WTC11 (cell line): ENCODE measurements at regions not wholly inside any gene's neighbourhood (a gene's known extent, or its start where the extent isn't known, plus 50 kb on each side); places are given as distances from the start of the nearest gene placed in this dataset.

Experiments used
- ATAC-seq: fragments of 200-7000 bp; cut with Tn5 transposase; 2 replicates; pipeline ENCODE4 v1.10.0; 2021; ENCODE audit warnings: mild to moderate bottlenecking, moderate library complexity
- CTCF ChIA-PET: fragments of 300-600 bp; sonication (Branson Sonifier 250); formaldehyde crosslinking; loops from one replicate; lab custom pipeline; 2021; ENCODE audit warnings: antibody characterized with exemption; lab: Charles Lee
- POLR2A ChIA-PET: fragments of 350-600 bp; sonication (Branson Sonifier 250); formaldehyde crosslinking; loops from one replicate; lab custom pipeline; 2021; ENCODE audit warnings: antibody characterized with exemption; lab: Charles Lee
- DNase-seq: peaks from one replicate; pipeline ENCODE4 v3.0.0; 2021; ENCODE audit warnings: low spot score
- H3K27ac Mint-ChIP-seq: 2 replicates; pipeline ENCODE4 v1.8.0; 2021; ENCODE audit warnings: mixed read lengths
- H3K27me3 Mint-ChIP-seq: 2 replicates; pipeline ENCODE4 v1.8.0; 2021; ENCODE audit warnings: low read depth, mild to moderate bottlenecking, moderate library complexity, mixed read lengths
- H3K36me3 Mint-ChIP-seq: 2 replicates; pipeline ENCODE4 v1.8.0; 2021; ENCODE audit warnings: mixed read lengths
- H3K4me1 Mint-ChIP-seq: 2 replicates; pipeline ENCODE4 v1.8.0; 2022; ENCODE audit warnings: mixed read lengths
- H3K4me3 Mint-ChIP-seq: 2 replicates; pipeline ENCODE4 v1.8.0; 2021; ENCODE audit warnings: mild to moderate bottlenecking, moderate library complexity, mixed read lengths
- H3K9me3 Mint-ChIP-seq: 2 replicates; pipeline ENCODE4 v1.8.0; 2021; ENCODE audit warnings: mixed read lengths
- ARID4B ChIP-seq: sonication (generic); formaldehyde crosslinking; IDR thresholded peaks from 2 replicates; pipeline ENCODE4 v1.8.0; 2023; ENCODE audit warnings: missing genetic modification reagents, mild to moderate bottlenecking, borderline replicate concordance
- E2F4 ChIP-seq: sonication (generic); formaldehyde crosslinking; IDR thresholded peaks from 2 replicates; pipeline ENCODE4 v1.8.1; 2022; ENCODE audit warnings: low read depth, mild to moderate bottlenecking, moderate library complexity, missing genetic modification reagents, borderline replicate concordance
- EMX1 ChIP-seq: fragments of 250-450 bp; sonication (Bioruptor Pico); IDR thresholded peaks from 2 replicates; pipeline ENCODE4 v1.8.0; 2021; ENCODE audit warnings: mild to moderate bottlenecking
- FOXP1 ChIP-seq: sonication (generic); formaldehyde crosslinking; IDR thresholded peaks from 2 replicates; pipeline ENCODE4 v1.8.0; 2022; ENCODE audit warnings: missing genetic modification reagents, mild to moderate bottlenecking, moderate library complexity, borderline replicate concordance
- HMGA2 ChIP-seq: fragments of 250-450 bp; sonication (Bioruptor Pico); IDR thresholded peaks from 2 replicates; pipeline ENCODE4 v1.4.0; 2021; ENCODE audit warnings: mild to moderate bottlenecking, moderate library complexity
- JUN ChIP-seq: sonication (generic); formaldehyde crosslinking; IDR thresholded peaks from 2 replicates; pipeline ENCODE4 v1.8.0; 2023; ENCODE audit warnings: mild to moderate bottlenecking, missing genetic modification reagents
- MAX ChIP-seq: sonication (generic); formaldehyde crosslinking; IDR thresholded peaks from 2 replicates; pipeline ENCODE4 v1.8.0; 2022; ENCODE audit warnings: mild to moderate bottlenecking, missing genetic modification reagents
- NFATC4 ChIP-seq: fragments of 250-450 bp; sonication (Bioruptor Pico); IDR thresholded peaks from 2 replicates; pipeline ENCODE4 v1.9.0; 2021; ENCODE audit warnings: mild to moderate bottlenecking
- NR1H2 ChIP-seq: sonication (generic); formaldehyde crosslinking; IDR thresholded peaks from 2 replicates; pipeline ENCODE4 v1.9.0; 2021; ENCODE audit warnings: mild to moderate bottlenecking, moderate library complexity, missing genetic modification reagents
- RORB ChIP-seq: fragments of 250-450 bp; sonication (Bioruptor Pico); IDR thresholded peaks from 2 replicates; pipeline ENCODE4 v1.9.0; 2021; ENCODE audit warnings: mild to moderate bottlenecking
- SP1 ChIP-seq: sonication (generic); formaldehyde crosslinking; conservative IDR thresholded peaks from 2 replicates; pipeline ENCODE4 v1.8.1; 2022; ENCODE audit warnings: missing genetic modification reagents
- ZNF138 ChIP-seq: sonication (generic); formaldehyde crosslinking; conservative IDR thresholded peaks from 2 replicates; pipeline ENCODE4 v1.8.1; 2022; ENCODE audit warnings: mild to moderate bottlenecking, moderate library complexity, missing genetic modification reagents
- ZNF219 ChIP-seq: sonication (generic); formaldehyde crosslinking; IDR thresholded peaks from 2 replicates; pipeline ENCODE4 v1.8.0; 2023; ENCODE audit warnings: missing genetic modification reagents, mild to moderate bottlenecking, borderline replicate concordance
- ZNF416 ChIP-seq: fragments of 250-450 bp; sonication (Bioruptor Pico); IDR thresholded peaks from 2 replicates; pipeline ENCODE4 v1.9.0; 2021; ENCODE audit warnings: mild to moderate bottlenecking, inconsistent platforms
- ZNF532 ChIP-seq: fragments of 250-450 bp; sonication (Bioruptor Pico); IDR thresholded peaks from 2 replicates; pipeline ENCODE4 v1.9.0; 2021; ENCODE audit warnings: mild to moderate bottlenecking, borderline replicate concordance

- peak; percentile 11; the same call in 1 of the 2 replicates for TF ChIP-seq HMGA2 (CRISPR knock-in tag)
- TF ChIP-seq ZNF219 (CRISPR knock-in tag) = no peak
- Mint-ChIP-seq H3K27me3 (no peaks in the 10 kb centered on the region), H3K4me1 (no peaks in the 10 kb centered on the region), H3K9me3 (peaks cover 8% of the 10 kb centered on the region), H3K27ac (no peak overlapping the region), H3K36me3 (no peaks in the 10 kb centered on the region), H3K4me3 (no peak overlapping the region)
- ChIA-PET CTCF (no interaction called here), POLR2A (no interaction called here)
- ATAC-seq = no peak
- no peak for DNase-seq
Measured at GRCh38 chr5:4676934-4677333, 463.2 kb upstream of the ADAMTS16 start.

GRCh38 chr5:4684946-4685345, 455.2 kb upstream of the ADAMTS16 start:
- H3K27me3 Mint-ChIP-seq = no peaks in the 10 kb centered on the region
- no peaks in the 10 kb centered on the region for H3K4me1 Mint-ChIP-seq
- POLR2A ChIA-PET = no interaction called here
- DNase-seq (no peak), ATAC-seq (no peak)
- no peak overlapping the region for H3K4me3 Mint-ChIP-seq
- CTCF ChIA-PET = no interaction called here
- TF ChIP-seq NFATC4 (CRISPR knock-in tag) (no peak), EMX1 (no peak), ZNF416 (CRISPR knock-in tag) (no peak), MAX (CRISPR knock-in tag) (no peak), ZNF532 (CRISPR knock-in tag) (no peak), E2F4 (CRISPR knock-in tag) (no peak), SP1 (CRISPR knock-in tag) (no peak), FOXP1 (CRISPR knock-in tag) (no peak), ARID4B (CRISPR knock-in tag) (no peak), RORB (CRISPR knock-in tag) (no peak), NR1H2 (CRISPR knock-in tag) (no peak), ZNF138 (CRISPR knock-in tag) (no peak), JUN (CRISPR knock-in tag) (no peak), HMGA2 (CRISPR knock-in tag) (no peak)
- H3K36me3 Mint-ChIP-seq = no peaks in the 10 kb centered on the region
- H3K27ac Mint-ChIP-seq = no peak overlapping the region
- peaks cover 26% of the 10 kb centered on the region for H3K9me3 Mint-ChIP-seq
